GM12878 (cell line): ENCODE measurements at regions not wholly inside any gene's neighbourhood (a gene's known extent, or its start where the extent isn't known, plus 50 kb on each side); places are given as distances from the start of the nearest gene placed in this dataset.

Experiments used
- ATAC-seq: fragments of 200-7000 bp; cut with Tn5 transposase; 3 replicates; pipeline ENCODE4 v1.9.1; 2020; ENCODE audit warnings: mild to moderate bottlenecking, moderate library complexity
- BruUV-seq: library from RNA; stranded (reverse); fragments of 400-500 nt; replicated peaks from 2 replicates; lab custom pipeline; 2021; lab: Mats Ljungman, UMichigan
- CTCF ChIA-PET: fragments of 300-600 bp; sonication (Branson Sonifier 250); formaldehyde crosslinking; extraction: SDS; loops from one replicate; lab custom pipeline; 2021; ENCODE audit warnings: inconsistent platforms; lab: Yijun Ruan, JAX
- POLR2A ChIA-PET: fragments of 350-600 bp; formaldehyde crosslinking; extraction: SDS; loops from one replicate; lab custom pipeline; 2021; ENCODE audit warnings: inconsistent platforms; lab: Charles Lee
- RAD21 ChIA-PET: fragments of 300-600 bp; sonication (Branson Sonifier 250); formaldehyde crosslinking; loops from one replicate; lab custom pipeline; 2023; ENCODE audit warnings: antibody characterized with exemption; ENCODE audit not compliant: unreplicated experiment; lab: Charles Lee
- SMC1A ChIA-PET: fragments of 300-600 bp; sonication (Branson Sonifier 250); formaldehyde crosslinking; loops from one replicate; lab custom pipeline; 2023; ENCODE audit not compliant: unreplicated experiment, uncharacterized antibody; lab: Charles Lee
- DNase-seq: peaks from one replicate; pipeline ENCODE4 v3.0.0-alpha.2; 2011; ENCODE audit warnings: low read depth, low spot score
- FAIRE-seq: peaks from 3 replicates; lab custom pipeline; 2011; peaks lifted over from hg19 to GRCh38; lab: Jason Lieb, UNC
- H2AFZ ChIP-seq: 2 replicates; pipeline ENCODE4 v1.6.0; 2011; ENCODE audit warnings: low read depth, low read length, control low read depth; ENCODE audit not compliant: control insufficient read depth
- H3K27ac ChIP-seq: 2 replicates; pipeline ENCODE4 v1.5.1; 2011; ENCODE audit warnings: control low read depth; ENCODE audit not compliant: control insufficient read depth, insufficient read depth
- H3K27me3 ChIP-seq, 2 experiments: replicated peaks in 1 of 2; 2 replicates each; pipeline versions ENCODE4 v1.6.0 to v1.6.1; 2011; ENCODE audit warnings: low read length in 1 of 2; ENCODE audit not compliant: control insufficient read depth in 2 of 2, insufficient read depth in 2 of 2
- H3K36me3 ChIP-seq, 2 experiments: 2 replicates each; pipeline ENCODE4 v1.5.1; 2011; ENCODE audit warnings: low read length in 1 of 2; ENCODE audit not compliant: control insufficient read depth in 2 of 2, insufficient read depth in 2 of 2
- H3K4me1 ChIP-seq: 2 replicates; pipeline ENCODE4 v1.6.1; 2011; ENCODE audit warnings: mild to moderate bottlenecking, low read length, moderate library complexity, mixed read lengths; ENCODE audit not compliant: control insufficient read depth, insufficient read depth
- H3K4me2 ChIP-seq: 2 replicates; pipeline ENCODE4 v1.6.0; 2011; ENCODE audit warnings: control low read depth; ENCODE audit not compliant: control insufficient read depth, insufficient read depth
- H3K4me3 ChIP-seq: fragments of 200-600 bp; sonication (generic); 2 replicates; pipeline ENCODE4 v1.5.1; 2016
- H3K79me2 ChIP-seq: 2 replicates; pipeline ENCODE4 v1.6.0; 2011; ENCODE audit warnings: low read length; ENCODE audit not compliant: control insufficient read depth, insufficient read depth
- H3K9ac ChIP-seq: 2 replicates; pipeline ENCODE4 v1.8.0; 2011; ENCODE audit warnings: low read length, control low read depth, mixed read lengths; ENCODE audit not compliant: control insufficient read depth, insufficient read depth
- H3K9me3 ChIP-seq: replicated peaks from 3 replicates; pipeline ENCODE4 v1.5.1; 2011; ENCODE audit warnings: mild to moderate bottlenecking, low read length; ENCODE audit not compliant: control insufficient read depth, insufficient read depth
- H4K20me1 ChIP-seq: 2 replicates; pipeline ENCODE4 v1.6.0; 2011; ENCODE audit not compliant: control insufficient read depth, insufficient read depth
- ASH2L ChIP-seq: fragments of 300-600, 200-600 bp; sonication (generic); IDR thresholded peaks from 2 replicates; pipeline ENCODE4 v1.6.1; 2017; ENCODE audit warnings: low read depth, mild to moderate bottlenecking, borderline replicate concordance
- CEBPB ChIP-seq, 2 experiments: fragments of 150-350 bp in 1 of 2; IDR thresholded peaks; 2 replicates each; pipeline ENCODE4 v1.6.1; 2012 to 2014; ENCODE audit warnings: low read depth in 2 of 2, low read length in 2 of 2, borderline replicate concordance in 1 of 2, inconsistent platforms in 1 of 2
- FOS ChIP-seq: IDR thresholded peaks from 3 replicates; pipeline ENCODE4 v1.6.1; 2011; ENCODE audit warnings: borderline replicate concordance; ENCODE audit not compliant: insufficient read length; ENCODE audit errors: extremely low read depth
- FOXM1 ChIP-seq: IDR thresholded peaks from 2 replicates; pipeline ENCODE4 v1.6.1; 2012; ENCODE audit warnings: low read depth, mild to moderate bottlenecking, inconsistent platforms, low read length, moderate library complexity
- MEF2B ChIP-seq: fragments of 450-650 bp; IDR thresholded peaks from 2 replicates; pipeline ENCODE4 v1.6.1; 2018; ENCODE audit warnings: mild to moderate bottlenecking, moderate library complexity; ENCODE audit not compliant: partially characterized antibody, poor library complexity, severe bottlenecking
- MYC ChIP-seq: IDR thresholded peaks from 2 replicates; pipeline ENCODE4 v1.6.1; 2011; ENCODE audit warnings: mild to moderate bottlenecking, low read length, moderate library complexity, inconsistent platforms; ENCODE audit not compliant: insufficient read depth, insufficient replicate concordance, insufficient read length, severe bottlenecking
- NR2C2 ChIP-seq: IDR thresholded peaks from 2 replicates; pipeline ENCODE4 v1.6.1; 2011; ENCODE audit warnings: borderline replicate concordance, low read depth; ENCODE audit not compliant: control insufficient read depth, insufficient read length
- SUZ12 ChIP-seq: fragments of 200-600 bp; sonication (generic); IDR thresholded peaks from one replicate; pipeline ENCODE4 v1.6.1; 2018; ENCODE audit warnings: antibody characterized with exemption, mild to moderate bottlenecking; ENCODE audit not compliant: unreplicated experiment
- TCF3 ChIP-seq: IDR thresholded peaks from 2 replicates; pipeline ENCODE4 v1.6.1; 2012; ENCODE audit warnings: low read depth, mild to moderate bottlenecking, low read length, borderline replicate concordance; ENCODE audit not compliant: insufficient read depth
- WRNIP1 ChIP-seq: IDR thresholded peaks from 2 replicates; pipeline ENCODE4 v1.6.1; 2011; ENCODE audit warnings: low read depth, low read length, improper control_type of control experiment, borderline replicate concordance
- WGBS: methylation state at CpG from one replicate; pipeline ENCODE4 v1.1.6; 2016; ENCODE audit warnings: low lambda C conversion rate; ENCODE audit not compliant: insufficient replicate concordance, insufficient coverage; ENCODE audit errors: missing lambda C conversion rate; 5-methylcytosine and 5-hydroxymethylcytosine counted together
- in situ Hi-C: fragments of 300-500 bp; cut with MboI; formaldehyde crosslinking; loops from 9 replicates; pipeline ENCODE4 v1.14.3; 2018; ENCODE audit warnings: mixed read lengths
- intact Hi-C: fragments of 100-400 bp; cut with micrococcal nuclease; formaldehyde crosslinking; loops from one replicate; pipeline ENCODE4 v1.14.2; 2022; ENCODE audit not compliant: unreplicated experiment
- TF ChIP-seq, protein P1 (sequence below): fragments of 450-650 bp; conservative IDR thresholded peaks from 2 replicates; pipeline ENCODE4 v1.6.1; 2017; ENCODE audit warnings: mild to moderate bottlenecking, moderate library complexity
- TF ChIP-seq, protein P2 (sequence below): fragments of 450-650 bp; IDR thresholded peaks from 2 replicates; pipeline ENCODE4 v1.6.1; 2016; ENCODE audit warnings: mild to moderate bottlenecking
- TF ChIP-seq, protein P3 (sequence below): IDR thresholded peaks from 2 replicates; pipeline ENCODE4 v1.6.1; 2012; ENCODE audit warnings: low read depth, low read length, improper control_type of control experiment

DNA sequence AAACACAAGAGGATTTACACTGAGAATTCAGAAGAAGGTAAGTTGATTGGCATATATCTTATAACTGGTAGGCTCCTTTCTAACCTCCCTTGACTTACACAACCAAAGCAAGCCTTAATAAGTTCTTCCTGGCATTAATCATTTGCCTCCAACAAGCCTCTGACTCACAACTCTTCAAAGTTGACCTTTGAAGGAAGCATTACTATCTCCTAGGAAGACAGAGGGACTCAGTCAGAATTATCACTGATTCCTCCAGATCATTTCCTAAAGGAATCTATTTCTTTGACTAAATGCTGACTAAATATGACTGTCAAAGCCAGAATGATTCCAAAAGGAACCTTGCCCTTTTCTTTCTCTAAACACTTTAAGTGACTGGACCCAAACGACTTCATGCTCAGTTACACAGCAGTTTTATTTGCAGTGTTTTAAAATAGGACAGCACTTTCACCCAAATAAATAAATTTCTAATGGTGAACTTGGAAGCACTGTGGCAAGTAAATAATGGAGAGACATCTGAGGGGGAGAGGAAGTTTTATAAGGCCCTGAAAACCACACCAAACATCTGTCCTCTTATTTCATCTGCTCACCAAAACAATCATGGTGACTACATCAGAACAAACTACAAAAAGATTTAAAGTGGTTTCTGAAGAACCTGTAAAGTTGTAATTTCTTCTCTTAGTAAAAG, 128.2 kb downstream of the KLHL28 start:
- in situ Hi-C loops, result no loop called here
- ATAC-seq, result no peak
- H3K27ac ChIP-seq, result no peak overlapping the region
- CTCF ChIA-PET, result interaction anchor here (1.6 kb wide), 1 partner anchor 14 kb away, joined by 4 read pairs; no protein-coding TSS in a partner anchor
- no peak for FAIRE-seq
- H2AFZ ChIP-seq, result no peak overlapping the region
- H3K79me2 ChIP-seq, result no peaks in the 10 kb centered on the region
- no peak overlapping the region for H3K9ac ChIP-seq
- no peaks in the 10 kb centered on the region for H3K9me3 ChIP-seq
- DNase-seq, result no peak
- POLR2A ChIA-PET, result no interaction called here
- RAD21 ChIA-PET, result no interaction called here
- BruUV-seq, result no TSS peak
- no peaks in the 10 kb centered on the region for H3K4me1 ChIP-seq
- H4K20me1 ChIP-seq, result no peaks in the 10 kb centered on the region
- no peak overlapping the region for H3K4me3 ChIP-seq
- intact Hi-C loops, result no loop called here
- SMC1A ChIA-PET, result no interaction called here
- TF ChIP-seq TCF3, result no peak
- TF ChIP-seq SUZ12, result no peak
- no peaks in the 10 kb centered on the region for H3K36me3 ChIP-seq
- H3K27me3 ChIP-seq, result no peaks in the 10 kb centered on the region
- 0% methylated on average over 1 of the region's 1 CpG for WGBS
- H3K4me2 ChIP-seq, result no peak overlapping the region

DNA sequence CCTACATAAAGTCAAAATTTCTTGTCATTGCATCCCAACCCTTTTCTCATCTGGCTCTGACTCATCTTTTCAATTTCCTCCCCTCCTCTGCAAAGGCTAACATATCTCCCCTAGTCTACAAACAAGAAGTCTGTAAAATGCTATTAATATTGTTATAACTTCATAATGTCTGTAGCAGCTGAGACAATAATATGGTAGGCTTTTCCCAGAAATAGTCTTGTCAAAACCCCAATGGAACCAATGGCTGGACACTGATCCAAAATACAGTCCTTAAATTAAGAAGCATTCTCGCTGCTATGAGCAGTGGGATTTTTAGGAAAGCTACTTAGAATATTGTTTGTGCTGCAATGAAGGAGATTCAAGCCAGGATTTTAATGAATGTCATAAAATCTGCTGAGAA, 131.4 kb downstream of the KLHL28 start:
- no peaks in the 10 kb centered on the region for H3K79me2 ChIP-seq
- no peaks in the 10 kb centered on the region for H3K4me1 ChIP-seq
- no peak for DNase-seq
- H3K9me3 ChIP-seq, result no peaks in the 10 kb centered on the region
- H3K27me3 ChIP-seq, result no peaks in the 10 kb centered on the region
- FAIRE-seq, result no peak
- ChIA-PET POLR2A (no interaction called here), RAD21 (no interaction called here), CTCF (no interaction called here), SMC1A (no interaction called here)
- no peak overlapping the region for H3K27ac ChIP-seq
- H3K4me2 ChIP-seq, result no peak overlapping the region
- no TSS peak for BruUV-seq
- H4K20me1 ChIP-seq, result no peaks in the 10 kb centered on the region
- no peak overlapping the region for H3K4me3 ChIP-seq
- 0% methylated on average over 1 of the region's 1 CpG for WGBS
- H2AFZ ChIP-seq, result no peak overlapping the region
- no peak overlapping the region for H3K9ac ChIP-seq
- intact Hi-C loops, result no loop called here
- H3K36me3 ChIP-seq, result no peaks in the 10 kb centered on the region
- no peak for ATAC-seq
- in situ Hi-C loops, result no loop called here
- TF ChIP-seq, protein P1, sequence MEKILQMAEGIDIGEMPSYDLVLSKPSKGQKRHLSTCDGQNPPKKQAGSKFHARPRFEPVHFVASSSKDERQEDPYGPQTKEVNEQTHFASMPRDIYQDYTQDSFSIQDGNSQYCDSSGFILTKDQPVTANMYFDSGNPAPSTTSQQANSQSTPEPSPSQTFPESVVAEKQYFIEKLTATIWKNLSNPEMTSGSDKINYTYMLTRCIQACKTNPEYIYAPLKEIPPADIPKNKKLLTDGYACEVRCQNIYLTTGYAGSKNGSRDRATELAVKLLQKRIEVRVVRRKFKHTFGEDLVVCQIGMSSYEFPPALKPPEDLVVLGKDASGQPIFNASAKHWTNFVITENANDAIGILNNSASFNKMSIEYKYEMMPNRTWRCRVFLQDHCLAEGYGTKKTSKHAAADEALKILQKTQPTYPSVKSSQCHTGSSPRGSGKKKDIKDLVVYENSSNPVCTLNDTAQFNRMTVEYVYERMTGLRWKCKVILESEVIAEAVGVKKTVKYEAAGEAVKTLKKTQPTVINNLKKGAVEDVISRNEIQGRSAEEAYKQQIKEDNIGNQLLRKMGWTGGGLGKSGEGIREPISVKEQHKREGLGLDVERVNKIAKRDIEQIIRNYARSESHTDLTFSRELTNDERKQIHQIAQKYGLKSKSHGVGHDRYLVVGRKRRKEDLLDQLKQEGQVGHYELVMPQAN, result no peak
- TF ChIP-seq FOXM1 (no peak), WRNIP1 (no peak), CEBPB (IDR thresholded peaks at IDR 0.05; ENCODE audit: borderline replicate concordance in 1 of 2, low read depth in 2 of 2, low read length in 2 of 2) (no peak), FOS (no peak), MEF2B (no peak), ASH2L (no peak), NR2C2 (no peak), MYC (no peak)
- TF ChIP-seq, protein P2, sequence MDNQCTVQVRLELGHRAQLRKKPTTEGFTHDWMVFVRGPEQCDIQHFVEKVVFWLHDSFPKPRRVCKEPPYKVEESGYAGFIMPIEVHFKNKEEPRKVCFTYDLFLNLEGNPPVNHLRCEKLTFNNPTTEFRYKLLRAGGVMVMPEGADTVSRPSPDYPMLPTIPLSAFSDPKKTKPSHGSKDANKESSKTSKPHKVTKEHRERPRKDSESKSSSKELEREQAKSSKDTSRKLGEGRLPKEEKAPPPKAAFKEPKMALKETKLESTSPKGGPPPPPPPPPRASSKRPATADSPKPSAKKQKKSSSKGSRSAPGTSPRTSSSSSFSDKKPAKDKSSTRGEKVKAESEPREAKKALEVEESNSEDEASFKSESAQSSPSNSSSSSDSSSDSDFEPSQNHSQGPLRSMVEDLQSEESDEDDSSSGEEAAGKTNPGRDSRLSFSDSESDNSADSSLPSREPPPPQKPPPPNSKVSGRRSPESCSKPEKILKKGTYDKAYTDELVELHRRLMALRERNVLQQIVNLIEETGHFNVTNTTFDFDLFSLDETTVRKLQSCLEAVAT, result no peak
- TF ChIP-seq, protein P3, sequence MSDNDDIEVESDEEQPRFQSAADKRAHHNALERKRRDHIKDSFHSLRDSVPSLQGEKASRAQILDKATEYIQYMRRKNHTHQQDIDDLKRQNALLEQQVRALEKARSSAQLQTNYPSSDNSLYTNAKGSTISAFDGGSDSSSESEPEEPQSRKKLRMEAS, result no peak
